H9 (cell line): ENCODE measurements at regions not wholly inside any gene's neighbourhood (a gene's known extent, or its start where the extent isn't known, plus 50 kb on each side); places are given as distances from the start of the nearest gene placed in this dataset.

ENCODE experiments used
- DNase-seq: peaks from one replicate; pipeline ENCODE4 v3.0.0-alpha.2; 2017
- H2AFZ ChIP-seq: one replicate; pipeline ENCODE4 v1.6.1; 2013; ENCODE audit warnings: mild to moderate bottlenecking, low read length, control low read depth, moderate library complexity
- H2AK5ac ChIP-seq: 2 replicates; pipeline ENCODE4 v1.6.1; 2013; ENCODE audit warnings: low read length, control low read depth, mixed read lengths; ENCODE audit not compliant: insufficient read length
- H2BK120ac ChIP-seq: one replicate; pipeline ENCODE4 v1.6.1; 2013; ENCODE audit warnings: low read depth, mild to moderate bottlenecking, low read length, control low read depth, inconsistent platforms; ENCODE audit not compliant: poor library complexity, severe bottlenecking
- H2BK12ac ChIP-seq: 2 replicates; pipeline ENCODE4 v1.6.1; 2013; ENCODE audit warnings: low read length, control low read depth, mixed read lengths, low read depth; ENCODE audit not compliant: insufficient read length
- H2BK15ac ChIP-seq: 2 replicates; pipeline ENCODE4 v1.6.1; 2013; ENCODE audit warnings: low read depth, low read length, control low read depth
- H2BK20ac ChIP-seq: one replicate; pipeline ENCODE4 v1.6.1; 2013; ENCODE audit warnings: low read depth, mild to moderate bottlenecking, low read length, control low read depth, inconsistent platforms; ENCODE audit not compliant: poor library complexity, severe bottlenecking
- H2BK5ac ChIP-seq: 2 replicates; pipeline ENCODE4 v1.6.1; 2013; ENCODE audit warnings: low read length, control low read depth, mixed read lengths; ENCODE audit not compliant: insufficient read length
- H3K14ac ChIP-seq: 2 replicates; pipeline ENCODE4 v1.6.1; 2013; ENCODE audit warnings: low read length, control low read depth; ENCODE audit not compliant: insufficient read depth
- H3K18ac ChIP-seq: 2 replicates; pipeline ENCODE4 v1.6.1; 2013; ENCODE audit warnings: low read depth, mild to moderate bottlenecking, mixed read lengths, low read length, control low read depth; ENCODE audit not compliant: insufficient read length
- H3K23ac ChIP-seq: 2 replicates; pipeline ENCODE4 v1.6.1; 2013; ENCODE audit warnings: low read length, control low read depth, mixed read lengths, low read depth; ENCODE audit not compliant: insufficient read length
- H3K23me2 ChIP-seq: 2 replicates; pipeline ENCODE4 v1.6.1; 2013; ENCODE audit warnings: low read depth, mild to moderate bottlenecking, mixed read lengths, low read length, control low read depth; ENCODE audit not compliant: insufficient read length, poor library complexity, severe bottlenecking
- H3K27ac ChIP-seq: 2 replicates; pipeline ENCODE4 v1.5.1; 2013; ENCODE audit warnings: low read length, control low read depth, mixed read lengths, low read depth; ENCODE audit not compliant: insufficient read length
- H3K27me3 ChIP-seq: 2 replicates; pipeline ENCODE4 v1.6.1; 2013; ENCODE audit warnings: low read length, control low read depth, inconsistent platforms; ENCODE audit not compliant: insufficient read depth
- H3K4ac ChIP-seq: 2 replicates; pipeline ENCODE4 v1.6.1; 2013; ENCODE audit warnings: low read depth, mild to moderate bottlenecking, control low read depth, inconsistent platforms, low read length, moderate library complexity
- H3K4me1 ChIP-seq: 2 replicates; pipeline ENCODE4 v1.6.1; 2013; ENCODE audit warnings: low read length, control low read depth, inconsistent platforms; ENCODE audit not compliant: insufficient read depth
- H3K4me2 ChIP-seq: 2 replicates; pipeline ENCODE4 v1.6.1; 2013; ENCODE audit warnings: low read length, control low read depth, mixed read lengths; ENCODE audit not compliant: insufficient read length, insufficient read depth
- H3K56ac ChIP-seq: 2 replicates; pipeline ENCODE4 v1.6.1; 2013; ENCODE audit warnings: low read depth, mild to moderate bottlenecking, mixed read lengths, low read length, control low read depth; ENCODE audit not compliant: insufficient read length
- H3K79me1 ChIP-seq: 2 replicates; pipeline ENCODE4 v1.6.1; 2013; ENCODE audit warnings: low read depth, mild to moderate bottlenecking, moderate library complexity, low read length, control low read depth, inconsistent platforms; ENCODE audit not compliant: insufficient read depth, poor library complexity, severe bottlenecking
- H3K79me2 ChIP-seq: 2 replicates; pipeline ENCODE4 v1.6.1; 2013; ENCODE audit warnings: low read length, control low read depth, inconsistent platforms; ENCODE audit not compliant: insufficient read depth
- H3K9ac ChIP-seq: 2 replicates; pipeline ENCODE4 v1.6.1; 2013; ENCODE audit warnings: low read length, control low read depth, mixed read lengths; ENCODE audit not compliant: insufficient read length; ENCODE audit errors: extremely low read depth
- H3K9me3 ChIP-seq: one replicate; pipeline ENCODE4 v1.6.1; 2013; ENCODE audit warnings: low read depth, low read length, inconsistent platforms; ENCODE audit not compliant: control insufficient read depth
- H3T11ph ChIP-seq: one replicate; pipeline ENCODE4 v1.6.1; 2013; ENCODE audit warnings: mild to moderate bottlenecking, low read length, control low read depth, inconsistent platforms
- H4K20me1 ChIP-seq: one replicate; pipeline ENCODE4 v1.6.1; 2013; ENCODE audit not compliant: control insufficient read depth, insufficient read length, insufficient read depth
- H4K5ac ChIP-seq: 2 replicates; pipeline ENCODE4 v1.6.1; 2013; ENCODE audit warnings: low read depth, mild to moderate bottlenecking, mixed read lengths, low read length, control low read depth; ENCODE audit not compliant: insufficient read length
- H4K8ac ChIP-seq: replicated peaks from 2 replicates; pipeline ENCODE4 v1.6.1; 2013; ENCODE audit warnings: low read length, control low read depth, mixed read lengths, low read depth; ENCODE audit not compliant: insufficient read length
- H4K91ac ChIP-seq: 2 replicates; pipeline ENCODE4 v1.6.1; 2013; ENCODE audit warnings: low read depth, mild to moderate bottlenecking, moderate library complexity, mixed read lengths, low read length, control low read depth; ENCODE audit not compliant: insufficient read length
- H3K27ac Mint-ChIP-seq, 3 experiments: 2 replicates in 2 of 3; 3 replicates in 1 of 3; pipeline ENCODE4 v1.8.0; 2020 to 2021; ENCODE audit warnings: mixed read lengths in 3 of 3, mild to moderate bottlenecking in 1 of 3, moderate library complexity in 1 of 3
- H3K27me3 Mint-ChIP-seq: 2 replicates; pipeline ENCODE4 v1.8.0; 2021; ENCODE audit warnings: low read depth, mild to moderate bottlenecking, moderate library complexity, mixed read lengths
- H3K36me3 Mint-ChIP-seq, 3 experiments: 2 replicates in 2 of 3; 3 replicates in 1 of 3; pipeline ENCODE4 v1.8.0; 2020 to 2021; ENCODE audit warnings: low read depth in 3 of 3, mixed read lengths in 3 of 3; ENCODE audit not compliant: insufficient read depth in 1 of 3
- H3K4me1 Mint-ChIP-seq, 2 experiments: 2 replicates each; pipeline ENCODE4 v1.8.0; 2020; ENCODE audit warnings: mixed read lengths in 2 of 2
- H3K4me3 Mint-ChIP-seq, 2 experiments: 2 replicates in 1 of 2; 3 replicates in 1 of 2; pipeline ENCODE4 v1.8.0; 2020 to 2021; ENCODE audit warnings: mild to moderate bottlenecking in 2 of 2, mixed read lengths in 2 of 2, moderate library complexity in 1 of 2
- H3K9me3 Mint-ChIP-seq, 2 experiments: 2 replicates in 1 of 2; 3 replicates in 1 of 2; pipeline ENCODE4 v1.8.0; 2020; ENCODE audit warnings: mild to moderate bottlenecking in 2 of 2, mixed read lengths in 2 of 2, moderate library complexity in 1 of 2
- CTCF ChIP-seq: fragments of 200-600 bp; sonication (generic); conservative IDR thresholded peaks from 3 replicates; pipeline ENCODE4 v1.8.0; 2021; ENCODE audit warnings: antibody characterized with exemption, mild to moderate bottlenecking
- WGBS: extraction: QIAGEN DNeasy Blood & Tissue Kit; methylation state at CpG from one replicate; pipeline ENCODE4 v1.1.7; 2013; ENCODE audit warnings: missing lambda C conversion rate, low lambda C conversion rate, mixed read lengths; ENCODE audit not compliant: insufficient read length; ENCODE audit errors: extremely low coverage; 5-methylcytosine and 5-hydroxymethylcytosine counted together

- Histone ChIP-seq H2AFZ (no peak overlapping the region), H4K8ac (no peak overlapping the region), H3K14ac (no peak overlapping the region), H3K9ac (no peak overlapping the region), H2AK5ac (no peak overlapping the region), H3K79me1 (no peaks in the 10 kb centered on the region), H3K56ac (no peak overlapping the region), H2BK15ac (no peak overlapping the region), H3K9me3 (no peaks in the 10 kb centered on the region), H3K27me3 (no peaks in the 10 kb centered on the region), H3K79me2 (no peaks in the 10 kb centered on the region), H3K23me2 (no peaks in the 10 kb centered on the region), H2BK120ac (no peak overlapping the region), H3K27ac (no peak overlapping the region), H2BK12ac (no peak overlapping the region), H3T11ph (no peak overlapping the region), H3K23ac (no peak overlapping the region), H4K5ac (no peak overlapping the region), H4K20me1 (no peaks in the 10 kb centered on the region), H4K91ac (no peak overlapping the region), H3K18ac (no peak overlapping the region), H2BK20ac (no peak overlapping the region), H2BK5ac (no peak overlapping the region), H3K4me1 (no peaks in the 10 kb centered on the region), H3K4ac (no peak overlapping the region), H3K4me2 (no peak overlapping the region)
- Mint-ChIP-seq H3K27ac (no peak overlapping the region), H3K27me3 (no peaks in the 10 kb centered on the region), H3K4me1 (peaks cover 3 to 4% of the 10 kb centered on the region in 2 experiments; a peak in 3 of 4 replicates), H3K4me3 (no peak overlapping the region), H3K36me3 (no peaks in the 10 kb centered on the region; a peak in 1 of 7 replicates), H3K9me3 (no peaks in the 10 kb centered on the region)
- no peak for DNase-seq
- no peak for TF ChIP-seq CTCF
- no CpG with 5 or more reads among the region's 1 CpG for WGBS
These were observed 171.5 kb upstream of the PALMD start for GRCh38 chr1:99474350-99474893.
